ENCODE measurements at regions not wholly inside any gene's neighbourhood (a gene's known extent, or its start where the extent isn't known, plus 50 kb on each side); places are given as distances from the start of the nearest gene placed in this dataset.

GRCh38 chr7:80279760-80280159 is 145.1 kb downstream of the GNAI1 start:
- no peaks in the 10 kb centered on the region for H3K27me3 ChIP-seq (ENCODE audit: insufficient read depth, insufficient read length)
- no peak overlapping the region for H3K9ac ChIP-seq (ENCODE audit: insufficient read length, low read depth)
- DNase-seq (ENCODE audit: low read depth, low spot score): no peak
- H3K36me3 ChIP-seq (ENCODE audit: insufficient read depth, insufficient read length, low read length): no peaks in the 10 kb centered on the region
- H3K4me3 ChIP-seq (ENCODE audit: insufficient read length, low read depth): no peak overlapping the region
- H3K4me1 ChIP-seq (ENCODE audit: insufficient read depth, insufficient read length): no peaks in the 10 kb centered on the region
- TF ChIP-seq YY1 (IDR thresholded peaks at IDR 0.05; ENCODE audit: insufficient read depth, insufficient read length) (no peak), ZNF274 (IDR thresholded peaks at IDR 0.05; ENCODE audit: low read depth, low read length) (no peak), SUZ12 (IDR thresholded peaks at IDR 0.05; ENCODE audit: extremely low read depth, insufficient read depth, insufficient read length) (no peak)
- H3K9me3 ChIP-seq (ENCODE audit: insufficient read depth, low read length): no peaks in the 10 kb centered on the region

GRCh38 chr7:80278737-80279136 is 144.1 kb downstream of the GNAI1 start:
- TF ChIP-seq ZNF274 (IDR thresholded peaks at IDR 0.05; ENCODE audit: low read depth, low read length): no peak
- no peak for TF ChIP-seq SUZ12 (IDR thresholded peaks at IDR 0.05; ENCODE audit: extremely low read depth, insufficient read depth, insufficient read length)
- no peak for TF ChIP-seq YY1 (IDR thresholded peaks at IDR 0.05; ENCODE audit: insufficient read depth, insufficient read length)
- no peaks in the 10 kb centered on the region for H3K9me3 ChIP-seq (ENCODE audit: insufficient read depth, low read length)
- H3K9ac ChIP-seq (ENCODE audit: insufficient read length, low read depth): no peak overlapping the region
- no peaks in the 10 kb centered on the region for H3K4me1 ChIP-seq (ENCODE audit: insufficient read depth, insufficient read length)
- no peak for DNase-seq (ENCODE audit: low read depth, low spot score)
- H3K4me3 ChIP-seq (ENCODE audit: insufficient read length, low read depth): no peak overlapping the region
- H3K36me3 ChIP-seq (ENCODE audit: insufficient read depth, insufficient read length, low read length): no peaks in the 10 kb centered on the region
- no peaks in the 10 kb centered on the region for H3K27me3 ChIP-seq (ENCODE audit: insufficient read depth, insufficient read length)

- TF ChIP-seq YY1 (IDR thresholded peaks at IDR 0.05; ENCODE audit: insufficient read depth, insufficient read length): no peak
- no peak for TF ChIP-seq SUZ12 (IDR thresholded peaks at IDR 0.05; ENCODE audit: extremely low read depth, insufficient read depth, insufficient read length)
- no peak for TF ChIP-seq ZNF274 (IDR thresholded peaks at IDR 0.05; ENCODE audit: low read depth, low read length)
- Histone ChIP-seq H3K4me1 (ENCODE audit: insufficient read depth, insufficient read length) (no peaks in the 10 kb centered on the region), H3K27me3 (ENCODE audit: insufficient read depth, insufficient read length) (no peaks in the 10 kb centered on the region), H3K4me3 (ENCODE audit: insufficient read length, low read depth) (no peak overlapping the region), H3K9me3 (ENCODE audit: insufficient read depth, low read length) (no peaks in the 10 kb centered on the region), H3K36me3 (ENCODE audit: insufficient read depth, insufficient read length, low read length) (no peaks in the 10 kb centered on the region), H3K9ac (ENCODE audit: insufficient read length, low read depth) (no peak overlapping the region)
- no peak for DNase-seq (ENCODE audit: low read depth, low spot score)
Measured at GRCh38 chr7:80277434-80278427, 143.1 kb downstream of the GNAI1 start.
